Peyer's patch (tissue), 4 donors: ENCODE measurements at regions not wholly inside any gene's neighbourhood (a gene's known extent, or its start where the extent isn't known, plus 50 kb on each side); places are given as distances from the start of the nearest gene placed in this dataset.

Experiments used
- DNase-seq, 3 donors: peaks; one replicate each; pipeline ENCODE4 v3.0.0-alpha.2; 2017 to 2019
- H3K27ac ChIP-seq, 4 donors: fragments of 200-600 bp; sonication (generic); one replicate each; pipeline ENCODE4 v1.5.1; 2016 to 2019
- H3K27me3 ChIP-seq, 2 donors: fragments of 200-600 bp; sonication (generic); one replicate each; pipeline ENCODE4 v1.5.1; 2019
- H3K36me3 ChIP-seq, 3 donors: fragments of 200-600 bp; sonication (generic); one replicate each; pipeline ENCODE4 v1.5.1; 2016 to 2019
- H3K4me1 ChIP-seq, 4 donors: fragments of 200-600 bp; sonication (generic); one replicate each; pipeline ENCODE4 v1.5.1; 2016 to 2019
- H3K4me3 ChIP-seq, 4 donors: fragments of 200-600 bp; sonication (generic); 1 replicate in 3 of 4; 2 replicates in 1 of 4; pipeline ENCODE4 v1.5.1; 2016 to 2019; ENCODE audit warnings: mild to moderate bottlenecking in 1 of 4
- H3K9me3 ChIP-seq, 4 donors: fragments of 200-600 bp; sonication (generic); one replicate each; pipeline ENCODE4 v1.5.1; 2016 to 2019; ENCODE audit warnings: mild to moderate bottlenecking in 1 of 4
- POLR2A ChIP-seq, 2 donors: fragments of 450-650 bp; IDR thresholded peaks; one replicate each; pipeline ENCODE4 v1.5.1; 2017; ENCODE audit warnings: antibody characterized with exemption in 2 of 2, mild to moderate bottlenecking in 2 of 2, moderate library complexity in 2 of 2
- TF ChIP-seq, protein P1 (sequence below), 6 experiments: fragments of 450-650 bp in 4 of 6; fragments of 200-600 bp in 2 of 6; sonication (generic) in 1 of 6; IDR thresholded peaks; one replicate each; pipeline ENCODE4 v1.5.1; 2017 to 2019; ENCODE audit warnings: antibody characterized with exemption in 6 of 6, mild to moderate bottlenecking in 3 of 6, moderate library complexity in 1 of 6

- no peak for TF ChIP-seq POLR2A (IDR thresholded peaks at IDR 0.05)
- TF ChIP-seq, protein P1, sequence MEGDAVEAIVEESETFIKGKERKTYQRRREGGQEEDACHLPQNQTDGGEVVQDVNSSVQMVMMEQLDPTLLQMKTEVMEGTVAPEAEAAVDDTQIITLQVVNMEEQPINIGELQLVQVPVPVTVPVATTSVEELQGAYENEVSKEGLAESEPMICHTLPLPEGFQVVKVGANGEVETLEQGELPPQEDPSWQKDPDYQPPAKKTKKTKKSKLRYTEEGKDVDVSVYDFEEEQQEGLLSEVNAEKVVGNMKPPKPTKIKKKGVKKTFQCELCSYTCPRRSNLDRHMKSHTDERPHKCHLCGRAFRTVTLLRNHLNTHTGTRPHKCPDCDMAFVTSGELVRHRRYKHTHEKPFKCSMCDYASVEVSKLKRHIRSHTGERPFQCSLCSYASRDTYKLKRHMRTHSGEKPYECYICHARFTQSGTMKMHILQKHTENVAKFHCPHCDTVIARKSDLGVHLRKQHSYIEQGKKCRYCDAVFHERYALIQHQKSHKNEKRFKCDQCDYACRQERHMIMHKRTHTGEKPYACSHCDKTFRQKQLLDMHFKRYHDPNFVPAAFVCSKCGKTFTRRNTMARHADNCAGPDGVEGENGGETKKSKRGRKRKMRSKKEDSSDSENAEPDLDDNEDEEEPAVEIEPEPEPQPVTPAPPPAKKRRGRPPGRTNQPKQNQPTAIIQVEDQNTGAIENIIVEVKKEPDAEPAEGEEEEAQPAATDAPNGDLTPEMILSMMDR (IDR thresholded peaks at IDR 0.05): no peak
- peaks cover 0 to 6% (median 0%) of the 10 kb centered on the region in 4 donors for H3K4me1 ChIP-seq
- H3K36me3 ChIP-seq: no peaks in the 10 kb centered on the region
- no peak for DNase-seq
- no peak overlapping the region for H3K27ac ChIP-seq
- no peaks in the 10 kb centered on the region for H3K9me3 ChIP-seq
- no peak overlapping the region for H3K4me3 ChIP-seq
- H3K27me3 ChIP-seq: no peaks in the 10 kb centered on the region
Measured at GRCh38 chr20:6635034-6635736, 132.3 kb upstream of the BMP2 start.

DNA sequence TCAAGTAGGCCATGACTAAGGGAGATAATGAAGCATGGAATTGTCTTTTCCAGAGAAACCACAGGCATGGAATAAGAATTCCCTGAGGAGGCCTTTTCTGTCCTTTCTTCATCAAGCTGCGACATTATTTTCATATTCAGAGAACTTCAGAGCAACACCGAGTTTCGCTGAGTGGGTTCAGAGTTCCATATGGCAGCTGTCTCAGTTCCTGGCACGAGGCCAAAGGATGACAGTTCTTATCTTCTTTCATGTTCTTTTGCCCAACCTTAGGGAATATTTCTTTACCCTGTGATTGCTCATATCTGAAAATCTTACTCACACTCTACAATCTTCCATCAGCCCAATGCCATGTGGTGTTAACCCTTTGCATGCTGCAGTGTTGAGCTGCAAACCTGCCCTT is 135.3 kb upstream of the BMP2 start:
- Histone ChIP-seq H3K9me3 (no peaks in the 10 kb centered on the region), H3K27ac (no peak overlapping the region), H3K4me3 (no peak overlapping the region), H3K36me3 (no peaks in the 10 kb centered on the region), H3K4me1 (peaks cover 0 to 6% (median 0%) of the 10 kb centered on the region in 4 donors), H3K27me3 (no peaks in the 10 kb centered on the region)
- TF ChIP-seq POLR2A (IDR thresholded peaks at IDR 0.05): no peak
- TF ChIP-seq, protein P1 (IDR thresholded peaks at IDR 0.05): no peak
- DNase-seq: peak in 2 of 3 donors; percentile 64 to 75

DNA sequence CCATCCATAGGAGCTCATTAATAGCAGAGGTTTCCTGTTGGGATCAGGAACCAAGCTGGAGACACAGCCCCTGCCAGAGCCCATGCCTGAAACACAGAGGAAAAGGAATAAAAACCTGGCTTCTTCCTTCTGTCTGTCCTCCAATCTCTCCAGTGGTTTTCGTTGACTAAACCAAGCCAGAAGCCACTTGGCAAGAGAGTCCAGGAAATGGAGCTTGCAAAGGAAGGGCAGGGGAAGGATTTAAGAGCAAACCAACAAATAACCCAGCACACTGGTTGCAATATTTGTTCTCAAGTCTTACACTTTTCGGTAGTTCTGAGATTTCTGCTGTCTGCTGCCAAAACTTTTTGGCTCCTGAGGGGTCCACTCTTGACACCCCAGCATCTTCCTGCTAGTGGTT is 137.0 kb upstream of the BMP2 start:
- Histone ChIP-seq H3K4me3 (no peak overlapping the region), H3K27me3 (no peaks in the 10 kb centered on the region), H3K27ac (no peak overlapping the region), H3K36me3 (no peaks in the 10 kb centered on the region), H3K9me3 (no peaks in the 10 kb centered on the region), H3K4me1 (no peaks in the 10 kb centered on the region)
- TF ChIP-seq POLR2A (IDR thresholded peaks at IDR 0.05): no peak
- TF ChIP-seq, protein P1 (IDR thresholded peaks at IDR 0.05): no peak
- no peak for DNase-seq

GRCh38 chr20:6629564-6629963 is 137.9 kb upstream of the BMP2 start:
- no peak overlapping the region for H3K27ac ChIP-seq
- H3K4me1 ChIP-seq: no peaks in the 10 kb centered on the region
- no peaks in the 10 kb centered on the region for H3K9me3 ChIP-seq
- H3K27me3 ChIP-seq: no peaks in the 10 kb centered on the region
- TF ChIP-seq POLR2A (IDR thresholded peaks at IDR 0.05): no peak
- TF ChIP-seq, protein P1 (IDR thresholded peaks at IDR 0.05): no peak
- DNase-seq: no peak
- no peaks in the 10 kb centered on the region for H3K36me3 ChIP-seq
- no peak overlapping the region for H3K4me3 ChIP-seq

- Histone ChIP-seq H3K9me3 (no peaks in the 10 kb centered on the region), H3K4me1 (no peaks in the 10 kb centered on the region), H3K36me3 (no peaks in the 10 kb centered on the region), H3K27me3 (no peaks in the 10 kb centered on the region), H3K4me3 (no peak overlapping the region), H3K27ac (no peak overlapping the region)
- TF ChIP-seq, protein P1 (IDR thresholded peaks at IDR 0.05): no peak
- TF ChIP-seq POLR2A (IDR thresholded peaks at IDR 0.05): no peak
- DNase-seq: no peak
Measured at GRCh38 chr20:6626805-6627204, 140.7 kb upstream of the BMP2 start.
